OCI-LY7 (cell line): ENCODE measurements at regions not wholly inside any gene's neighbourhood (a gene's known extent, or its start where the extent isn't known, plus 50 kb on each side); places are given as distances from the start of the nearest gene placed in this dataset.

Source experiments
- EZH2phosphoT487 ChIP-seq: fragments of 200-600 bp; sonication (generic); IDR thresholded peaks from 2 replicates; pipeline ENCODE4 v1.6.1; 2018; ENCODE audit warnings: low read depth, borderline replicate concordance, mild to moderate bottlenecking, mixed run types, antibody characterized with exemption, low read length, moderate library complexity, mixed read lengths
- TF ChIP-seq, protein P1 (sequence below): fragments of 200-600 bp; sonication (generic); conservative IDR thresholded peaks from 2 replicates; pipeline ENCODE4 v1.5.1; 2014; ENCODE audit warnings: mild to moderate bottlenecking, antibody characterized with exemption, low read length, moderate library complexity, mixed read lengths

- TF ChIP-seq, protein P1, sequence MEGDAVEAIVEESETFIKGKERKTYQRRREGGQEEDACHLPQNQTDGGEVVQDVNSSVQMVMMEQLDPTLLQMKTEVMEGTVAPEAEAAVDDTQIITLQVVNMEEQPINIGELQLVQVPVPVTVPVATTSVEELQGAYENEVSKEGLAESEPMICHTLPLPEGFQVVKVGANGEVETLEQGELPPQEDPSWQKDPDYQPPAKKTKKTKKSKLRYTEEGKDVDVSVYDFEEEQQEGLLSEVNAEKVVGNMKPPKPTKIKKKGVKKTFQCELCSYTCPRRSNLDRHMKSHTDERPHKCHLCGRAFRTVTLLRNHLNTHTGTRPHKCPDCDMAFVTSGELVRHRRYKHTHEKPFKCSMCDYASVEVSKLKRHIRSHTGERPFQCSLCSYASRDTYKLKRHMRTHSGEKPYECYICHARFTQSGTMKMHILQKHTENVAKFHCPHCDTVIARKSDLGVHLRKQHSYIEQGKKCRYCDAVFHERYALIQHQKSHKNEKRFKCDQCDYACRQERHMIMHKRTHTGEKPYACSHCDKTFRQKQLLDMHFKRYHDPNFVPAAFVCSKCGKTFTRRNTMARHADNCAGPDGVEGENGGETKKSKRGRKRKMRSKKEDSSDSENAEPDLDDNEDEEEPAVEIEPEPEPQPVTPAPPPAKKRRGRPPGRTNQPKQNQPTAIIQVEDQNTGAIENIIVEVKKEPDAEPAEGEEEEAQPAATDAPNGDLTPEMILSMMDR, result no peak
- TF ChIP-seq EZH2phosphoT487, result no peak
These were observed 105.9 kb upstream of the ZFP42 start for GRCh38 chr4:187889651-187890050.
